ENCODE measurements at regions not wholly inside any gene's neighbourhood (a gene's known extent, or its start where the extent isn't known, plus 50 kb on each side); places are given as distances from the start of the nearest gene placed in this dataset.

DNA sequence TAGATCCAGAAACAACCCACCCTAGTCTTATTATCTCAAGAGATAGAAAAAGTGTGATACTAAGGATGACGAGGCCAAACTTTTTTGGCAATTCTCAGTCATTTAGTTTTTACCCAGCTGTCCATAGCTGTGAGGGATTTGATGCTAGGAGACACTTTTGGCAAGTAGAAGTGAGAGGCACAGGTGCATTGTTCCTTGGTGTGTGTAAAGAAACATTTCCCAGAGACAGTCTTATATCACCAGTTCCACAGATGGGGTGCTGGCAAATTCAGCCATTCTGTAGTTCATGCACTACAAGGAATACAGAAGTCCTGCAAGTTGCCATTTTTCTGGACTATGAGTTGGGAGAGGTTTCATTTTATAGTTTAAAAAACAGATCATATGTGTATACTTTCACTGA lies 403.3 kb upstream of the GHITM start:
- TF ChIP-seq, protein P1, sequence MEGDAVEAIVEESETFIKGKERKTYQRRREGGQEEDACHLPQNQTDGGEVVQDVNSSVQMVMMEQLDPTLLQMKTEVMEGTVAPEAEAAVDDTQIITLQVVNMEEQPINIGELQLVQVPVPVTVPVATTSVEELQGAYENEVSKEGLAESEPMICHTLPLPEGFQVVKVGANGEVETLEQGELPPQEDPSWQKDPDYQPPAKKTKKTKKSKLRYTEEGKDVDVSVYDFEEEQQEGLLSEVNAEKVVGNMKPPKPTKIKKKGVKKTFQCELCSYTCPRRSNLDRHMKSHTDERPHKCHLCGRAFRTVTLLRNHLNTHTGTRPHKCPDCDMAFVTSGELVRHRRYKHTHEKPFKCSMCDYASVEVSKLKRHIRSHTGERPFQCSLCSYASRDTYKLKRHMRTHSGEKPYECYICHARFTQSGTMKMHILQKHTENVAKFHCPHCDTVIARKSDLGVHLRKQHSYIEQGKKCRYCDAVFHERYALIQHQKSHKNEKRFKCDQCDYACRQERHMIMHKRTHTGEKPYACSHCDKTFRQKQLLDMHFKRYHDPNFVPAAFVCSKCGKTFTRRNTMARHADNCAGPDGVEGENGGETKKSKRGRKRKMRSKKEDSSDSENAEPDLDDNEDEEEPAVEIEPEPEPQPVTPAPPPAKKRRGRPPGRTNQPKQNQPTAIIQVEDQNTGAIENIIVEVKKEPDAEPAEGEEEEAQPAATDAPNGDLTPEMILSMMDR (IDR thresholded peaks at IDR 0.05), result no peak
- no peak for TF ChIP-seq POLR2A (IDR thresholded peaks at IDR 0.05)

Measured in thyroid gland (tissue), 4 donors.